ENCODE measurements at regions not wholly inside any gene's neighbourhood (a gene's known extent, or its start where the extent isn't known, plus 50 kb on each side); places are given as distances from the start of the nearest gene placed in this dataset.

DNA sequence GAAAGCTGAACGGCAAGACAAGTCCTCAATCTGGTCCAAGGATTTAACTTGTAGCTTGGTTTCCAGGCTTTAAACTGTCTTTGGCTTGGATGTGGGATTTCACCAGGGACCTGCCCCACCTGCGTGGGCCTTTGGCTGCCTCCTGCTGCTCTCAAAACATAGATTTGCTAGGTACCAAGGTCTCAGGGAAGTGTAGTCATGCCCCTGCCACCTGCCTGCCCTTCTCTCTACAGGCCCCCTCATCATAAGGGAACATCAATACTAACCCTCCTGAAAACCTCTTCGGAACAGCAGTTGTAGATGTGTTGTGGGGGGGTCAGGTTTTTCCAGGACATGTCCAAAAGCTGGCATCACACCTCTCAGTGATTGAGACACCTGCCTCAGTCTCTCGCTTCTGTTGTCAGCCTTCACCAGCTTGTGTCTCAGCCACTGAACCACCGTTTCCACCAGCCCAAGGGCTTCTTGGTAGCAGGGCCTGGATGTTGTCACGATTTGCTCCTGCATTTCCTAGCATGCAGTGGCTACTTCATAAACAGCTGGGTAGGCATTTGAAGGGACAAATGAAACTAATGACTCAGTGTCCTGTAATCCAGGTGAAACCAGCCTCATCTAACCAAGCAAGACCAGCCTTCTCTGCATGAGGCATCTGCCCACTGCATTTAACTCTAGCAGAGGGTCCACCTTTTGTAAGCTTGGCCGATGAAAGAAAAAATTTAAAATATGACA lies 141.6 kb upstream of the THBS2 start:
- TF ChIP-seq, protein P1, sequence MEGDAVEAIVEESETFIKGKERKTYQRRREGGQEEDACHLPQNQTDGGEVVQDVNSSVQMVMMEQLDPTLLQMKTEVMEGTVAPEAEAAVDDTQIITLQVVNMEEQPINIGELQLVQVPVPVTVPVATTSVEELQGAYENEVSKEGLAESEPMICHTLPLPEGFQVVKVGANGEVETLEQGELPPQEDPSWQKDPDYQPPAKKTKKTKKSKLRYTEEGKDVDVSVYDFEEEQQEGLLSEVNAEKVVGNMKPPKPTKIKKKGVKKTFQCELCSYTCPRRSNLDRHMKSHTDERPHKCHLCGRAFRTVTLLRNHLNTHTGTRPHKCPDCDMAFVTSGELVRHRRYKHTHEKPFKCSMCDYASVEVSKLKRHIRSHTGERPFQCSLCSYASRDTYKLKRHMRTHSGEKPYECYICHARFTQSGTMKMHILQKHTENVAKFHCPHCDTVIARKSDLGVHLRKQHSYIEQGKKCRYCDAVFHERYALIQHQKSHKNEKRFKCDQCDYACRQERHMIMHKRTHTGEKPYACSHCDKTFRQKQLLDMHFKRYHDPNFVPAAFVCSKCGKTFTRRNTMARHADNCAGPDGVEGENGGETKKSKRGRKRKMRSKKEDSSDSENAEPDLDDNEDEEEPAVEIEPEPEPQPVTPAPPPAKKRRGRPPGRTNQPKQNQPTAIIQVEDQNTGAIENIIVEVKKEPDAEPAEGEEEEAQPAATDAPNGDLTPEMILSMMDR (IDR thresholded peaks at IDR 0.05; ENCODE audit: low read depth, low read length), result no peak
- no peak for DNase-seq (ENCODE audit: extremely low read depth, low read depth)

DNA sequence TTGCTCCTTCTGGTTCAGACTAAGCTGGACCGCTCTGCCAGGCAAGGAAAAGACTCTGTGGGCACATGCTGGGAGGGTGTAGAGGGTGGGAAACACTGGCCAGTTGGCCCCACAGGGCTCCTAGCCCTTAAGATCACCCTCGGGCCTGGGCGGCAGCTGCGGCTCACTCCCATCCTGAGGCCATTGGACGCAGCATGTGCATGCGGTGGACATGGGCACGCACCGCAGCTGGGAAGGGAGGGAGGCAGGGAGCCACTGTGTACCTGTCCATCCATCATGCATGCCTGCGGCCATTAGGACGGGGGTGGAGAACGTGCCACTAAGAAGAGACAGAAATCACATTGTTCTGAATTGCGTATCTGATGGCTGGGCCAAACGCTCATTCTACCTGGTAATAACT lies 140.1 kb upstream of the THBS2 start:
- DNase-seq (ENCODE audit: extremely low read depth, low read depth), result no peak
- TF ChIP-seq, protein P1 (IDR thresholded peaks at IDR 0.05; ENCODE audit: low read depth, low read length), result no peak

DNA sequence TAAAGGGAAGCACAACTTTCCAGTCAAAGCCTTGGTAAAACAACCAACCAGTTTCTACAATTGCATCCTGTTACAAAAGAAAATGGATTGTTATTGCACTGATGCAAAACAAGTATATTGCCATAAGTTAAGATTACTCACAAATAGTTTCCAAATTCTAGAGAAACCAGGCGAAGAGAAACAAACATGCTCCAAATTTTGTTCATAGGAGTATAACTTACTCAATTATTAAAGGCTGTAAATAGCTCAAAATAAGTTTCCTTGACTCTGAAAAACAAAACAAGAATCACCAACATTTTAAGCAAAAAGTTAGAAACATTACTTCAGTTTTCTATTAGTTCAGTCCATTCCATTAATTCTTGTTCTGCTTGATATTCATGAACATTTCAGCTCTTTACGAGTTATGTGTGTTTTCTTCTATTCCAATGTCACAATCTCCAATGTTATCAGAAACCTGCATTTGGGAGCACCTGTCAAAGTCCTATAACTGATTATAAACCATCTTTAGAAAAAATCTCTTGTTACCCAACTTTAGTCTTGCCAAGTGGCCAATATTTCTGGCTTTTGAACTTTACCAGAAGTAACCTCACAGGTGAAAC lies 137.9 kb upstream of the THBS2 start:
- no peak for DNase-seq (ENCODE audit: extremely low read depth, low read depth)
- TF ChIP-seq, protein P1 (IDR thresholded peaks at IDR 0.05; ENCODE audit: low read depth, low read length), result no peak

DNA sequence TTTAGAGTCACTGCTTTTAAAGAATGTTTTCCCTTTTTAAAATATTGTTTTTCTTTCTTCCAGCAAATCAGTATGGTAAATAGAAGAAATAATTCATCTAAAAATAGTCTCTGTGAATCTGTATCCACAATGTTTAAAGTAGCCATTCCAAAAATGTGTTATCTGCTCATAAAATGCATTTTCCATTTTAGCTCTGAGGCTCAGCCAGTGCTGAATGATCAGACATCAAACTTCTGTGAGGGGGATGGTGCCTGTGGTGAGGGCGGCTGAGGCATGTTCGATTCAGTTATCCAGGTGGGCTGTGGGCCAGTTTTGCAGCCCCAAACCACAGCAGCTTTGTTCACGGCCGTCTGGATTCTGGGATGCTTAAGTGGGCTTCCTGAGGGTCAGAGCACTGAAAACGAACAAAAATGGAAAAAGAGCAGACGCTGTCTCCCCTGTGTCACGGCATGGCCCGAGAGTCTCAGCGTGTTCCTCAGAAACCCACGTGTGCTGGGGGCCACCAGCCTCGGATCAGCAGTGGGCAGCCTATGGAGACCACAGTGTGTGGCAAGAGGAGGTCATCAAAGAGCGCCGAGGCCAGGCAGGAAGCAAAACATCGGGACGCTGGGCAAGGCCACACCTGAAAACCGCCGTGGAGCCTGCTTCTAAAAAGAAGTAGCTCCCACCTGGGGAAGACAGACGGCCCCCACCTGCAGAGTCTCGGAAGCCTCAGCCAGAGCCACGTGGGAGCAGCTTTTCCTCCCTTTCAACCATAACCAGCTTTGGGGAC lies 134.9 kb upstream of the THBS2 start:
- TF ChIP-seq, protein P1 (IDR thresholded peaks at IDR 0.05; ENCODE audit: low read depth, low read length), result no peak
- no peak for DNase-seq (ENCODE audit: extremely low read depth, low read depth)

DNA sequence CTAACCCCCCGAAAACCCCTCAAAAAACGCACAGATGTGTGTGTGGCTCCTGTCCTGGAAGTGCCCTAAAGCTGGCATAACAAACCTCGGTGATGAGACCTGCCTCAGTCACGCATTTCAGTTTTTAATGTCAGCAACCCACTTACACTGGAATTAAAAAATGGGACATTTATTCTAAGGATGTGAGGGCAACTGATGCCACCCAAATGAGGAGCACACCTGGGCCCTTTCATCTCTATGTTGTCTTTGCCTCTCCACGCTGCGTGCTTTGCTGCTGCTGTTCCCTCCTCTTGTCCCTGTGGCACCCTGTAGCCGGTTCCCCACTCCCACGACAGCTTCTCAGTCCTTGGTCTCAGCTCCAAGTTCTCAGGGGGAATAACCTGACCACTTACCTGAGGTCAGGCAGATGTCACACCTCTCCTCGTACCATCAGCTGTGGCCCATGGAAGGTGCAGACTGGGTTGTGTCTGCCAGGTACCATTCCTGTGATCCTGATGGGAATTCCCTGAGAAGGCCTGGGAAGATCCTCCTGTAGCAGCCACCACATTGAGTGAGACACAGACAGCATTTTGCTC lies 134.2 kb upstream of the THBS2 start:
- TF ChIP-seq, protein P1 (IDR thresholded peaks at IDR 0.05; ENCODE audit: low read depth, low read length), result no peak
- DNase-seq (ENCODE audit: extremely low read depth, low read depth), result no peak

DNA sequence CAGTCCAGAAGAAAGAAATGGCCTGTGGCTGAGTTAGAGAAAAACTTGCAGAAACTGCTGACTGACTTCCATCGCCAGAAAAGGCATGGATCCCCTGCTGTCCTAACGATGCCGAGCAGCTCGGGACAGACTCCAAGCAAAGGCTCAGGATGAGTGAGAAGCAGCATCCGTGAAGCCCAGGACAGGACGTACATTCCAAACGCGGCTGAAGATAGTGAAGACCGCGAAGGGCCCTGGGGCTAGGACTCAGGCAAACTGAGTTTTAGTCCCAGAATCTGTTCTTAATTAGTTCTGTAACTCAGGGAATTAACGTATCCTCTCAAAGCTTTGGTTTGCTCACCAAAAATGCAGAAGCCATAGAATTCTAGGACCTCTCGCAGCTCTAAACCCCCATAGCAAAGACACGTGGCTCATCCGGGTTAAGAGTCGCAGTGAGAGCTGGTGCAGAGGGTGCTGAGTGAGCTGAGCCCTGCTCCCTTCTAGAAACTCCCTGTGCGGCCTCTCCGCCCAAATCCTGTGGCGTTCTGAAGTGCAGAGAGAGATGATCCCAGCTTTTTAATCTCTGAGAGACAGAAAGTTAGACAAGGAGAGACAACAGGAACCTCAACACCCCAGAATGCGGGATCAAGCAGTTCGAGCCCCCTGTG lies 132.9 kb upstream of the THBS2 start:
- peak; percentile 85 for DNase-seq (ENCODE audit: extremely low read depth, low read depth)
- TF ChIP-seq, protein P1 (IDR thresholded peaks at IDR 0.05; ENCODE audit: low read depth, low read length), result peak; percentile 5; the same call in 1 of the 2 replicates

Data from AG09319 (cell line).